ENCODE measurements at regions not wholly inside any gene's neighbourhood (a gene's known extent, or its start where the extent isn't known, plus 50 kb on each side); places are given as distances from the start of the nearest gene placed in this dataset.

- WGBS (ENCODE audit: insufficient coverage), result 52% methylated on average over 2 of the region's 2 CpGs
- no peaks in the 10 kb centered on the region for H3K36me3 ChIP-seq (replicated peaks in 1 of 2; ENCODE audit: control insufficient read depth in 1 of 2, insufficient read depth in 2 of 2, low read length in 2 of 2)
- no peak overlapping the region for H3K27ac ChIP-seq (ENCODE audit: low read depth in 1 of 2, low read length in 2 of 2)
- no peak overlapping the region for H3K4me3 ChIP-seq (replicated peaks in 1 of 3; ENCODE audit: low read depth in 2 of 3, low read length in 3 of 3)
- Mint-ChIP-seq H3K27me3 (ENCODE audit: low read depth in 3 of 3) (no peaks in the 10 kb centered on the region), H3K9me3 (peaks cover 0 to 3% (median 0%) of the 10 kb centered on the region in 7 donors), H3K27ac (no peak overlapping the region), H3K4me1 (no peaks in the 10 kb centered on the region), H3K4me3 (no peak overlapping the region), H3K36me3 (no peaks in the 10 kb centered on the region)
- H3K4me2 ChIP-seq (replicated peaks; ENCODE audit: extremely low read depth, low read length, poor library complexity, severe bottlenecking), result no peak overlapping the region
- no peak overlapping the region for H3K9ac ChIP-seq (ENCODE audit: insufficient read depth, low read length, poor library complexity, severe bottlenecking)
- H2AFZ ChIP-seq (ENCODE audit: insufficient read depth, low read depth, low read length, poor library complexity, severe bottlenecking), result no peak overlapping the region
- TF ChIP-seq, protein P1, sequence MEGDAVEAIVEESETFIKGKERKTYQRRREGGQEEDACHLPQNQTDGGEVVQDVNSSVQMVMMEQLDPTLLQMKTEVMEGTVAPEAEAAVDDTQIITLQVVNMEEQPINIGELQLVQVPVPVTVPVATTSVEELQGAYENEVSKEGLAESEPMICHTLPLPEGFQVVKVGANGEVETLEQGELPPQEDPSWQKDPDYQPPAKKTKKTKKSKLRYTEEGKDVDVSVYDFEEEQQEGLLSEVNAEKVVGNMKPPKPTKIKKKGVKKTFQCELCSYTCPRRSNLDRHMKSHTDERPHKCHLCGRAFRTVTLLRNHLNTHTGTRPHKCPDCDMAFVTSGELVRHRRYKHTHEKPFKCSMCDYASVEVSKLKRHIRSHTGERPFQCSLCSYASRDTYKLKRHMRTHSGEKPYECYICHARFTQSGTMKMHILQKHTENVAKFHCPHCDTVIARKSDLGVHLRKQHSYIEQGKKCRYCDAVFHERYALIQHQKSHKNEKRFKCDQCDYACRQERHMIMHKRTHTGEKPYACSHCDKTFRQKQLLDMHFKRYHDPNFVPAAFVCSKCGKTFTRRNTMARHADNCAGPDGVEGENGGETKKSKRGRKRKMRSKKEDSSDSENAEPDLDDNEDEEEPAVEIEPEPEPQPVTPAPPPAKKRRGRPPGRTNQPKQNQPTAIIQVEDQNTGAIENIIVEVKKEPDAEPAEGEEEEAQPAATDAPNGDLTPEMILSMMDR (IDR thresholded peaks at IDR 0.05), result no peak
- DNase-seq, result no peak
- H4K20me1 ChIP-seq (ENCODE audit: insufficient read depth, low read length), result no peaks in the 10 kb centered on the region
- H3K79me2 ChIP-seq (ENCODE audit: insufficient read depth, low read length), result no peaks in the 10 kb centered on the region
- H3K9me3 ChIP-seq (replicated peaks in 1 of 2; ENCODE audit: control insufficient read depth in 1 of 2, insufficient read depth in 1 of 2, low read length in 2 of 2), result no peaks in the 10 kb centered on the region
- H3K4me1 ChIP-seq (ENCODE audit: control insufficient read depth in 1 of 2, insufficient read depth in 2 of 2, low read length in 2 of 2), result no peaks in the 10 kb centered on the region
- intact Hi-C loops (cut with micrococcal nuclease), result no loop called here
- no peaks in the 10 kb centered on the region for H3K27me3 ChIP-seq (ENCODE audit: control insufficient read depth in 2 of 2, insufficient read depth in 2 of 2, low read length in 2 of 2)
These were observed 560.1 kb upstream of the FSHR start for GRCh38 chr2:49714454-49714853.

DNA sequence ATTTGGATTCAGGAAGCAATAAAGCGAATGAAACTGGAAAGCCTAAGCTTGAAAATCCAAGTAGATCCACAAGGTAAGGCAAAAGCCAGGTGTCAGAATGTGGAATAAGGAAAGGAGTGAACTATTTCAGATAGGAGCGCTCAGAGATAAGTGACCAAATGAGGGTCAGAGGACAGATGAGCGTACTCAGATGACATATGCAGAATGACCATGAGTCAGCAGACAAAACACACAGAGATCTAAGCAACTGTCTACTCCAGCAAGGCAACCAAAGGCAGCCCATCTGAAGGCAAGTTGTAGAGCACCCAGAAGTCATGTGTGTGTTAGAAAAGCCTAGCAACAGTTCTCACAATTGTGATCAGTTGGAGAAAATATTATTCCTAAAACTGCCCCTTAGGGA lies 548.4 kb upstream of the FSHR start:
- DNase-seq, result no peak
- Histone ChIP-seq H3K27ac (ENCODE audit: low read depth in 1 of 2, low read length in 2 of 2) (no peak overlapping the region), H3K79me2 (ENCODE audit: insufficient read depth, low read length) (no peaks in the 10 kb centered on the region), H4K20me1 (ENCODE audit: insufficient read depth, low read length) (no peaks in the 10 kb centered on the region), H3K4me1 (ENCODE audit: control insufficient read depth in 1 of 2, insufficient read depth in 2 of 2, low read length in 2 of 2) (no peaks in the 10 kb centered on the region), H3K9me3 (replicated peaks in 1 of 2; ENCODE audit: control insufficient read depth in 1 of 2, insufficient read depth in 1 of 2, low read length in 2 of 2) (no peaks in the 10 kb centered on the region), H3K27me3 (ENCODE audit: control insufficient read depth in 2 of 2, insufficient read depth in 2 of 2, low read length in 2 of 2) (no peaks in the 10 kb centered on the region), H3K4me3 (replicated peaks in 1 of 3; ENCODE audit: low read depth in 2 of 3, low read length in 3 of 3) (no peak overlapping the region), H2AFZ (ENCODE audit: insufficient read depth, low read depth, low read length, poor library complexity, severe bottlenecking) (no peak overlapping the region), H3K4me2 (replicated peaks; ENCODE audit: extremely low read depth, low read length, poor library complexity, severe bottlenecking) (no peak overlapping the region), H3K36me3 (replicated peaks in 1 of 2; ENCODE audit: control insufficient read depth in 1 of 2, insufficient read depth in 2 of 2, low read length in 2 of 2) (no peaks in the 10 kb centered on the region), H3K9ac (ENCODE audit: insufficient read depth, low read length, poor library complexity, severe bottlenecking) (no peak overlapping the region)
- H3K36me3 Mint-ChIP-seq, result no peaks in the 10 kb centered on the region
- WGBS (ENCODE audit: insufficient coverage), result 94% methylated on average over 3 of the region's 3 CpGs
- intact Hi-C loops (cut with micrococcal nuclease), result no loop called here
- no peak overlapping the region for H3K4me3 Mint-ChIP-seq
- no peaks in the 10 kb centered on the region for H3K4me1 Mint-ChIP-seq
- no peak overlapping the region for H3K27ac Mint-ChIP-seq
- TF ChIP-seq, protein P1 (IDR thresholded peaks at IDR 0.05), result no peak
- H3K9me3 Mint-ChIP-seq, result peaks cover 0 to 4% (median 0%) of the 10 kb centered on the region in 7 donors
- H3K27me3 Mint-ChIP-seq (ENCODE audit: low read depth in 3 of 3), result no peaks in the 10 kb centered on the region

All from CD14-positive monocyte (primary cell).